Neuronal stem cell (in vitro differentiated cells): ENCODE measurements at regions not wholly inside any gene's neighbourhood (a gene's known extent, or its start where the extent isn't known, plus 50 kb on each side); places are given as distances from the start of the nearest gene placed in this dataset.
"Not testable (repeated sequence)": the region's sequence is repeated elsewhere in the genome, so short reads cannot be mapped to it uniquely, and the experiment has no call there.

Experiments used
- DNase-seq: peaks from one replicate; pipeline ENCODE4 v3.0.0-alpha.2; 2013; ENCODE audit warnings: low spot score
- H2AFZ ChIP-seq: one replicate; pipeline ENCODE4 v1.6.1; 2013; ENCODE audit warnings: mild to moderate bottlenecking, low read length, inconsistent platforms
- H2AK5ac ChIP-seq: 2 replicates; pipeline ENCODE4 v1.6.1; 2013; ENCODE audit warnings: low read depth, mild to moderate bottlenecking, inconsistent platforms, low read length, moderate library complexity, mixed read lengths
- H2BK120ac ChIP-seq: 2 replicates; pipeline ENCODE4 v1.6.1; 2013; ENCODE audit warnings: low read depth, mild to moderate bottlenecking, inconsistent platforms, low read length, moderate library complexity, mixed read lengths
- H2BK12ac ChIP-seq: one replicate; pipeline ENCODE4 v1.6.1; 2013; ENCODE audit warnings: low read length, inconsistent platforms
- H2BK15ac ChIP-seq: 2 replicates; pipeline ENCODE4 v1.6.1; 2013; ENCODE audit warnings: mild to moderate bottlenecking, low read length, inconsistent platforms, mixed read lengths
- H2BK5ac ChIP-seq: one replicate; pipeline ENCODE4 v1.6.1; 2013; ENCODE audit warnings: inconsistent platforms, mild to moderate bottlenecking, low read length, moderate library complexity
- H3K14ac ChIP-seq: one replicate; pipeline ENCODE4 v1.6.1; 2013; ENCODE audit warnings: low read length, inconsistent platforms
- H3K18ac ChIP-seq: 2 replicates; pipeline ENCODE4 v1.6.1; 2013; ENCODE audit warnings: low read length, inconsistent platforms
- H3K23ac ChIP-seq: 2 replicates; pipeline ENCODE4 v1.6.1; 2013; ENCODE audit warnings: low read depth, mild to moderate bottlenecking, mixed read lengths, low read length, inconsistent platforms; ENCODE audit not compliant: poor library complexity
- H3K27ac ChIP-seq: replicated peaks from 3 replicates; pipeline ENCODE4 v1.5.1; 2013; ENCODE audit warnings: low read length, inconsistent platforms
- H3K27me3 ChIP-seq, 3 experiments: 2 replicates each; pipeline ENCODE4 v1.6.1; 2013; ENCODE audit warnings: low read length in 3 of 3, mild to moderate bottlenecking in 2 of 3, inconsistent platforms in 1 of 3, low read depth in 1 of 3, mixed read lengths in 1 of 3, moderate library complexity in 1 of 3; ENCODE audit not compliant: control insufficient read depth in 3 of 3, insufficient read depth in 3 of 3
- H3K36me3 ChIP-seq, 2 donors: replicated peaks in 1 of 2; 2 replicates each; pipeline ENCODE4 v1.6.1; 2013; ENCODE audit warnings: low read length in 2 of 2; ENCODE audit not compliant: control insufficient read depth in 2 of 2, insufficient read depth in 2 of 2
- H3K4ac ChIP-seq: 2 replicates; pipeline ENCODE4 v1.6.1; 2013; ENCODE audit warnings: inconsistent platforms, mild to moderate bottlenecking, low read length, moderate library complexity
- H3K4me1 ChIP-seq, 2 donors: 1 replicate in 1 of 2; 2 replicates in 1 of 2; pipeline ENCODE4 v1.6.1; 2013; ENCODE audit warnings: low read length in 2 of 2, low read depth in 1 of 2; ENCODE audit not compliant: control insufficient read depth in 2 of 2, insufficient read depth in 1 of 2
- H3K4me2 ChIP-seq: one replicate; pipeline ENCODE4 v1.6.1; 2013; ENCODE audit warnings: mild to moderate bottlenecking, low read length, inconsistent platforms; ENCODE audit not compliant: insufficient read depth, poor library complexity, severe bottlenecking
- H3K4me3 ChIP-seq, 2 donors: 2 replicates each; pipeline ENCODE4 v1.5.1; 2013; ENCODE audit warnings: low read length in 2 of 2, mild to moderate bottlenecking in 2 of 2, inconsistent platforms in 1 of 2, moderate library complexity in 1 of 2
- H3K79me1 ChIP-seq: one replicate; pipeline ENCODE4 v1.6.1; 2013; ENCODE audit warnings: low read depth, mild to moderate bottlenecking, inconsistent platforms, low read length, moderate library complexity
- H3K9ac ChIP-seq: one replicate; pipeline ENCODE4 v1.6.1; 2013; ENCODE audit warnings: mild to moderate bottlenecking, low read depth, low read length, inconsistent platforms; ENCODE audit not compliant: poor library complexity
- H3K9me3 ChIP-seq, 2 donors: replicated peaks in 1 of 2; 2 replicates each; pipeline versions ENCODE3 to v1.6.1; 2013; ENCODE audit warnings: low read length in 2 of 2, mild to moderate bottlenecking in 2 of 2, inconsistent platforms in 1 of 2, low read depth in 1 of 2, mixed read lengths in 1 of 2, moderate library complexity in 1 of 2; ENCODE audit not compliant: control insufficient read depth in 2 of 2, insufficient read depth in 1 of 2
- H4K8ac ChIP-seq: one replicate; pipeline ENCODE4 v1.6.1; 2013; ENCODE audit warnings: low read depth, mild to moderate bottlenecking, inconsistent platforms, low read length, moderate library complexity
- H4K91ac ChIP-seq: one replicate; pipeline ENCODE4 v1.6.1; 2013; ENCODE audit warnings: low read length, low read depth, mild to moderate bottlenecking, inconsistent platforms; ENCODE audit not compliant: poor library complexity
- WGBS, 2 donors: extraction: QIAGEN DNeasy Blood & Tissue Kit; methylation state at CpG; one replicate each; pipeline ENCODE4 v1.1.7; 2013; ENCODE audit warnings: missing lambda C conversion rate in 2 of 2, mixed read lengths in 1 of 2; ENCODE audit not compliant: insufficient read length in 2 of 2, insufficient replicate concordance in 1 of 2; ENCODE audit errors: extremely low coverage in 2 of 2; 5-methylcytosine and 5-hydroxymethylcytosine counted together

- Histone ChIP-seq H3K27ac (no peak overlapping the region), H3K14ac (no peak overlapping the region)
- WGBS, 2 donors = 100% methylated on average over 1 of the region's 2 CpGs
These were observed 289.9 kb downstream of the ASMT start for GRCh38 chrX:1904663-1905218.

DNA sequence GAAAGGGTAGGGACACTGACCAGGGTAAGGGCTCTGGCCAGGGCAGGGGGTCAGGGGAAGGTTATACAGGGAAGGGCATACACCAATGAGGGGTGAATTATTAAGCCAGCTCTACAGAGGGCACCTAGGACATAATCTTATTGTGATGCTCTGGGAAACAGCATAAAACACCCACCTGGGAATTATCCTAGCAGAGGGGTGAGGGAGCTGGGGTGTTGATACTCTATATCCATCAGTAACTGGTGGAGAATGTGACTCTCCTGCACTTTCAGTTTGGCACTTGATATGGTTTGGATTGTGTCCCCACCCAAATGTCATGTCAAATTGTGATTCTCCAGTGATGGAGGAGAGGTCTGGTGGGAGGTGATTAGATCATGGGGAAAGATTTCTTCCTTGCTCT, 291.2 kb downstream of the ASMT start:
- Histone ChIP-seq H3K9me3 (peaks cover 0 to 1% of the 10 kb centered on the region in 2 donors), H3K9ac (no peak overlapping the region), H3K4me3 (no peak overlapping the region), H2BK12ac (no peak overlapping the region), H3K36me3 (no peaks in the 10 kb centered on the region), H3K4ac (no peak overlapping the region), H3K27me3 (no peaks in the 10 kb centered on the region), H3K27ac (no peak overlapping the region), H3K79me1 (no peaks in the 10 kb centered on the region), H2BK5ac (no peak overlapping the region), H3K23ac (no peak overlapping the region), H3K4me1 (no peaks in the 10 kb centered on the region), H3K18ac (no peak overlapping the region), H4K8ac (no peak overlapping the region), H2BK15ac (no peak overlapping the region), H4K91ac (no peak overlapping the region), H2AFZ (no peak overlapping the region), H2AK5ac (no peak overlapping the region), H3K14ac (no peak overlapping the region), H3K4me2 (no peak overlapping the region), H2BK120ac (no peak overlapping the region)
- no peak for DNase-seq

More at GRCh38 chrX:1904663-1905218, 289.9 kb downstream of the ASMT start:
- Histone ChIP-seq H3K4ac (no peak overlapping the region), H3K36me3 (no peaks in the 10 kb centered on the region), H3K18ac (no peak overlapping the region), H2BK12ac (no peak overlapping the region), H2AFZ (no peak overlapping the region), H4K8ac (no peak overlapping the region), H2BK15ac (no peak overlapping the region), H3K23ac (no peak overlapping the region), H2BK5ac (no peak overlapping the region), H3K79me1 (no peaks in the 10 kb centered on the region), H3K9me3 (peaks cover 0 to 1% of the 10 kb centered on the region in 2 donors), H3K4me1 (no peaks in the 10 kb centered on the region), H2BK120ac (no peak overlapping the region), H3K4me3 (no peak overlapping the region), H4K91ac (no peak overlapping the region), H3K4me2 (no peak overlapping the region), H3K27me3 (no peaks in the 10 kb centered on the region), H2AK5ac (no peak overlapping the region), H3K9ac (no peak overlapping the region)
- no peak for DNase-seq

GRCh38 chrX:1908996-1909395, 294.1 kb downstream of the ASMT start:
- not testable (repeated sequence) for H3K9me3 ChIP-seq, H2BK15ac ChIP-seq, H3K23ac ChIP-seq, H4K8ac ChIP-seq, DNase-seq, H3K18ac ChIP-seq, H2BK5ac ChIP-seq, H4K91ac ChIP-seq, H3K4ac ChIP-seq, H3K4me1 ChIP-seq, H3K27ac ChIP-seq, H2AFZ ChIP-seq, H3K4me2 ChIP-seq, H3K36me3 ChIP-seq, H3K79me1 ChIP-seq, H2BK12ac ChIP-seq, H3K27me3 ChIP-seq, H2AK5ac ChIP-seq, H3K9ac ChIP-seq, H3K14ac ChIP-seq, H2BK120ac ChIP-seq, H3K4me3 ChIP-seq
- no CpG with 5 or more reads among the region's 12 CpGs for WGBS, 2 donors

DNA sequence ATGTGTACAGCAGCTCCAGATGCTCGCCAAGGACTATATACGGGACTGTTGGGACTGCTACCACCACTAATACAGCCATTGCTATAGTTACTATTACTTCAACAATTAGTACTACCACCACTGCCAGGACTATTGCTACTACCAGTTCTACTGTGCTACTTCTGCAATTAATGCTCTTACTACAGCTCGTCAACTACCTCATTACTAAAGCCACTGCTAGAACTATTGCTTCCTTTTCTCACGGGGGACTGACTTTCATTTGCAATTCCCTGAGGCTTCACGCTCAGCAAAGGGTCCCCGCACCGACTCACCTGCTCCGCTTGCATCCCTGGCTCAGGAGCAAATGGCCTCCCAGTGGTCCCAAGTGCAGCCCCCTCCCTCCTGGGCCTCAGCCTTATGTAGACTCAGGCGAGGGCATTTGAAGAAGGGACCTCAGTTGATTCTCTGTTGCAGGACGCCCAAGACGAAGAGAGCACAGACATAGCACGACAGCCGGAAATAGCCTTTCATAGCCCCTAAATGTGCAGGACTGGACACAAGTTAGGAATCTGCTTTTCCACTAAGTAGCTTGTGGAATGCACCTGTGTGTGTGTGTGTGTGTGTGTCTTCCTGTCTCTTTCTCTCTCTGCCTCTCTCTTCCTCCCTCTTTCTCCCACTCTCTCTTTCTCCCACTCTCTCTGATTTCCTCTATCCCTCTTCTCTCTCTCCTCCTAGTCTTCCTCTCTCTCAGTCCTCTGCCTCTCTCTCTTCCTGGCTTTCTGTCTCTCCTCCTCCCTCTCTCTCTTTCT, 294.8 kb downstream of the ASMT start:
- Histone ChIP-seq H3K9ac (no peak overlapping the region), H3K9me3 (peaks cover 0 to 1% of the 10 kb centered on the region in 2 donors), H3K79me1 (no peaks in the 10 kb centered on the region), H3K4ac (no peak overlapping the region), H2BK15ac (no peak overlapping the region), H3K14ac (no peak overlapping the region), H3K36me3 (no peaks in the 10 kb centered on the region), H3K27ac (no peak overlapping the region), H2BK12ac (no peak overlapping the region), H4K8ac (no peak overlapping the region), H3K4me1 (no peaks in the 10 kb centered on the region), H3K27me3 (no peaks in the 10 kb centered on the region), H3K4me3 (no peak overlapping the region), H2AK5ac (no peak overlapping the region), H4K91ac (no peak overlapping the region), H2AFZ (peak overlapping the region; percentile 30), H3K4me2 (no peak overlapping the region), H2BK5ac (no peak overlapping the region), H3K18ac (peak overlapping the region; percentile 55), H2BK120ac (no peak overlapping the region), H3K23ac (no peak overlapping the region)
- no CpG with 5 or more reads among the region's 13 CpGs for WGBS, 2 donors
- DNase-seq = no peak
